Left lobe of liver (tissue), 2 donors: ENCODE measurements at regions not wholly inside any gene's neighbourhood (a gene's known extent, or its start where the extent isn't known, plus 50 kb on each side); places are given as distances from the start of the nearest gene placed in this dataset.

Experiments used
- ATAC-seq: fragments of 200-7000 bp; cut with Tn5 transposase; one replicate; pipeline ENCODE4 v1.9.1; 2020; ENCODE audit warnings: mild to moderate bottlenecking, moderate library complexity
- DNase-seq: peaks from one replicate; pipeline ENCODE4 v3.0.0-alpha.2; 2020; ENCODE audit warnings: low spot score
- donor health status: DM: no; HTN: no; CAD: no; lungs with moderate emphysema.
- donor health status: DM: no; HTN: yes; CAD: no.

DNA sequence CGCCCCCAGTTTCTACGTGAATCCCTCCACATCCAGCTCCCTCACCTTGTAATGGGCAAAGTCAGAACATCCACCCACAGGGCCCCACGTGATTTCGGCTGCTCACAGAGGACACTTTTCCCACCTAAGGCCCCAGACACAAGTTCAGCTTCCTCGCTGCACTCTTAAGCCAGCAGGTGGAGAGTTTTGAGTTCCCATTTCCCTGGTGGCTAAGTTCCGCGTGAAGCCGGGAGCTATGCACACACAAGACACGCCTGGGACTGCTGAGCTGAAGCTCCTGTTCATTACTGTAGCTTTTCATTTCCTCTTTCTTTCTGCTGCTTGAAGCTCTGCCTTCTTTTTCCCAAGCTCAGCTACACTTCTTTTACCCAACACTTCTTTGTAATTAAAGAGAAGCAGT, 273.8 kb downstream of the NPIPA8 start:
- ATAC-seq (no peak), DNase-seq (no peak)

DNA sequence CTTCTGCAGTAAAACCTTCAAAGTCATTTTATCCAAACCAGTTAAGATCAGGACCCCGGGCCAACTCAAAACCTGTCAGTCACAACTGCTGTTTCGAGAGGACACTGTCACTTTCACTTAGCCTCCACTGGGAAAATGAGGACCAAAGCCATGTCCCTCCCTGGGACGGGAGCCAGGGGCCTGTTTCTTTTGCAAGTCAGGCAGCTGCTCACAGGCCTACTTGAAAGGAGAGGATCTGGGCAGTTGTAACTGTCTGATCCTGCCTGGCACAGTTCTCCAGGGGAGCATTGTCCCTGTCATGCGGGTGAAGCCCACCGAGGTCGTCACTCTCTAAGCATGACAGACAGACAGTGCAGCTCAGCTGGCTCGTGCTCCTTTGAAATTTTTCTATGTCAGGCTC, 276.2 kb downstream of the NPIPA8 start:
- ATAC-seq (no peak), DNase-seq (no peak)

DNA sequence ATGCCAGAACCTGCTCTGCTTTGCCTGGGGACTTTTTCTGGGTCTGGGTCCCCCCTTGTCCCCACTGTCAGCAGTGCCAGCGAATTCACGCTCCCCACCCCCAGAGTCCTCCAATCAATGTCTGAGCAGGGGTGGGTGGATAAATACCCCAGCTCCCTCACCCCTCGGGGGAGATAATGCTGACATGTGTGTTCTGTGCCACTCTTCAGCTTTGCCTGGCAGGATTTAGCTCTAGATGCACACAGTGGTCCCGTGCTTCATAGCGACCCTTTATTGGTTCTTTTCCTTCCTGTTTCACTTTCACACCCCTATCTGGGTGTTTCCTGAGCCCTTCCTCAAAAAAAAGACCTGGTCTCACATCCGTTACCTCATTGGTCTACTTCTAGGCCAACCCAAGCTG, 277.0 kb downstream of the NPIPA8 start:
- ATAC-seq (no peak), DNase-seq (no peak)

DNA sequence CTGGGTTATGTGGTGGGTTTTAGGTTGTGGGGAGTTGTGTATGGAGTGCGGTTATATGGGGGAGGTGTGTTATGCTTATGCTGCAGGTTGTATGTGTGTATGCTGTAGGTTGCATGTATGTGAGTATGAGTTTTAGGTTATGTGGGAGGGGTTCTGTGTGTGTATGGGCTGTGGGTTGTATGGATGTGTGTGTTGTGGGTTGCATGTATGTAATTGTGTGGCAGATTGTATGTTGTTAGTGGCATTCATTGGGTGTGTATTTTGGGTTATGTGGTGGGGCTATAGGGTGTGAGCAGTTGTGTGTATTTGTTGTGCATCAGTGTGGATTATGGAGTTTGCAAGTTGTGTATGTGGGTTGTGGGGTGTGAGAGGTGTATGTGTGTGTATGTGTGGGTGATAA, 277.4 kb downstream of the NPIPA8 start:
- DNase-seq: no peak
- no peak for ATAC-seq

DNA sequence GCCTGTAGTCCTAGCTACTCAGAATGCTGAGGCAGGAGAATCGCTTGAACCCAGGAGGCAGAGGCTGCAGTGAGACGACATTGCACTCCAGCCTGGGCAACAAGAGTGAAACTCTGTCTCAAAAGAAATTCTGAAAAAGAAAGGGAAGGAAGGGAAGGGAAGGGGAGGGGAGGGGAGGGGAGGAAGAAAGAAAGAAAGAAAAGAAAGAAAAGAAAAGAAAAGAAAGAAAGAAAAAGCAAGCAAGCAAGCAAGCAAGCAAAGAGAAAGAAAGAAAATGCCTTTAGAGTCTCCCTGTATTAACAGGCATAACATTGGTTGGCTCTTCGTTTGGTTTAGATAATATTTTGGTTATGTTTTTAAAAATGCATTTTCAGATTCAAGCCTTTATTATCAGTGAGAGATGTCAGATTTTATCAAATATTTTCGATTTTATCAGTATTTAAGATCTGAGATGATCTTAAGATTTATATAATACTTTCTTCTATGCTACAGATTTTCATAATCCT, 281.1 kb downstream of the NPIPA8 start:
- no peak for DNase-seq
- no peak for ATAC-seq

DNA sequence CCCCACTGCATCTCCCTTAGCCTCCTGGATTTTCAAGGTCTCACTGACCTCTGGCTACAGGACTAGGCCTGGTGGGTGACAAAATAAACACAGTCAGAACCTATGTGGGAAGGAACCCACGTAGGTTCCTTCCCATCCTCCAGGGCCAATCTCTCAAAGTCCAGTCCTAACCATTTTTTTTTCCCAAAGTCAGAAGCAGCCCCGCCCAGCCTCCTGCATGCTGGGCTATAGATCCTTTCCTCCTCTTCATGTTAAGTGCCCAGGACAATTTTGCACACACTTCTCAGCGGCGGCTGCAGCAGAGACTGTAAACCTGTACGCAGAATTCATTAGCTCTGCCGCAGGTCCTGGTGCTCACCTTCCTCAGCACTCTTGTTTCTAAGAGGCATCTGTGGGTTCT, 285.8 kb downstream of the NPIPA8 start:
- ATAC-seq (no peak), DNase-seq (no peak)

DNA sequence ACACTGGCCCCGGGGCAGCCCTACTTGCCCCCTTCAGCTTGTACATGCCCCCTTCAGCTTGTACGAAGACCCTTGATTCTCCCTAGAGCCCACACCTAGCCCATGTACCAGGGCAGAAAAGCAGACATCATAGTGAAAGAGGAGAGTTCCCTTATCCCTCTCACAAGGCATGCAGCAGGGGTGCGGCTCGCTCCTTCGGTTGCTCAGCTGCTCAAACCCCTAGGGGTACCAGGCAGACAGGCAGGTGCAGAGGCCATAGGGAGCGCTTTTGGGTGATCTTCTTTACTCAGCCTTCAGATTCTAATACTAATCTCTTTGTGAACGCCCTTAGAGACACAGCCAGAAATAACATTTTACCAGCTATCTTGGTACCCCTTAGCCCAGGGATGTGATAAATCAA, 286.3 kb downstream of the NPIPA8 start:
- no peak for ATAC-seq
- DNase-seq: no peak

DNA sequence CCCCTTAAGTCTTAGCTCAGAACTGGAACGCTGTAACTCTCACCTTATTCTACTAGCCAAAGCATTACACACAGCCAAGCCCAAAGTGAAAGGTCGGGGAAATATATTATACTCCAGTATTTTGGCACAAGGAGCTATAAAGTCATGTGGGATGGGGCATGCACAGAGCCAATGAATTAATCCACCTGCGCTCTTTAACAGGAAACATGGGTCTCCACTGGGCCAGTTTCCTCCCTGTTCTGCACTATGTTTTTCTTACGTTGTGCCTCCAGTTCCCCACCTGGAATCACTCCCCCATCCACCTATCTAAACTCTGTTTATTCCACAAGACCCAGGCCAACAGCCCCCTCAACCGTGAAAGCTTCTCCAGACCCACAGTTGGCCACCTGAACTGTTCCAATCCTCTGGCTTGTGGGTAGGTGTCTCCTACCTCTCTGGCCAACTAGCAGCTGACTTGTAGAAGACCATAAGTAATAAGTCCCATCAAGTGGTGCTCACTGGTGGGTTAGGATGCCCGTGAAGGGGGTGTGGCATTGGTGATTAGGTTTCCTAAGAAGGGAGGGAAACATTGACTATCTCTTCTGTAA, 286.9 kb downstream of the NPIPA8 start:
- no peak for ATAC-seq

DNA sequence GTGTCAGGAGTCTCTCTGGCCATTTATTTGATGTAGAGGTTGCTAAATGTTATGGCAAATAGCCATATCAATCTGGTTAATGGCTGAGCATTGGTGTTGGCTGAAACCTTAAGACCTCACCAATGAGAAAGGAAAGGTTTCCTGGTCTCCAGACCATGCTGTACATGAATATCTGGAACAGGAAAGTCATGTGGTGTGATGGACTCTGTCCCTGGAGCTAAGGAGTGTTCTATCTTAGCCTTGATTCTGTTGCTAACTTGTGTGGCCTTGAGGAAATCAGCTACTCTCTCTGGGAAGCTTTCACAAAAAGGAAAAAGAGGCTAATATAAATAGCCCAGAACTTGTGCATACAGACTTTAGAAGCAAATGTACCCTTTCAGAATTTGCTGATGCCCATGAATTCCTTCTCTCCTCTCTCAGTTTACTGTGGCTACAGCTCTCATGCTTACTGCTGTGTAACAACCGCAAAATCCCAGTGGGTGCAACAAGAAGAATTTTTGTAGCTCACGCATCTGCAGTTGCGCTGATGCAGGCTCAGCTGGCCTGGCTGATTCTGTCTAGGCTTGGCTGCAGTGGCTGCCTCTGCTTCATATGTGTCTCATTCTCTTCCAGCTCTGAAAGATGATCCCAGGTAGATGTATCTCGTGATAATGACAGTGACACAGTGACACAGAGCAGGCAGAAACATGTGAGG, 287.5 kb downstream of the NPIPA8 start:
- no peak for ATAC-seq
- no peak for DNase-seq

More for the DNA sequence above, 286.9 kb downstream of the NPIPA8 start:
- DNase-seq: no peak

DNA sequence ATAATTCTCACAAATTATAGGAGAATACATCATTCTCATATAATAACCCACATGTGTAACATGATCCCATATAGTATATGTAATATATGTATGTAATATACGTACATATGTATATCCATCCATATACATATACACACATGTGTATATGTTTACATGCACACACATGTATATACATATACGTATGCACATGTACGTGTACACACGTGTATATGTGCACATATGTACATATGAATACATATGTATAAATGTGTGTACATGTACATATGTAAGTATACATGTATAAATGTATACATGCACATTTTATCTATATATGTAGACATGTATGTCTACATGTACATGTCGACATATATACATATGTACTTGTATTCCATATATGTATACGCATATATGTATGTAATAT, 288.8 kb downstream of the NPIPA8 start:
- ATAC-seq (no peak), DNase-seq (no peak)

DNA sequence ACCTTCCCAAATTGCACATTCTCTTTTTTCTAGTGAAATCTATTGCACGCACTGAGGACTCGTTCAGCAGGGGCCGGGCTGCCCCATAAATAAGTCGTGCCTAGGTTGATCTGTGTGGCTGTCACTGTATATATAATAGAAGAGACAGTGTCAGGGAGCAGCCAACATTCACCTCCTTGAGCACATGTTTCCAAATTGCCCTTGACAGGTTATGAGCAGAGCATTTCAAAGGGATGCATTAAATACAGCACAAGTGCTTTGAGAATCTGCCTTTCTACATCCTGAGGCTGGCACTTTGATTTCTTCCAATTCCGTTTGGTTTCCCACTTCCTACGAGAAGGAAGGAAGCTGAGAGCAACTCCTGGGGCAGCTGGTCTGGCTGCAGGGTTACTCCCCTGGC, 291.2 kb downstream of the NPIPA8 start:
- DNase-seq (no peak), ATAC-seq (no peak)

DNA sequence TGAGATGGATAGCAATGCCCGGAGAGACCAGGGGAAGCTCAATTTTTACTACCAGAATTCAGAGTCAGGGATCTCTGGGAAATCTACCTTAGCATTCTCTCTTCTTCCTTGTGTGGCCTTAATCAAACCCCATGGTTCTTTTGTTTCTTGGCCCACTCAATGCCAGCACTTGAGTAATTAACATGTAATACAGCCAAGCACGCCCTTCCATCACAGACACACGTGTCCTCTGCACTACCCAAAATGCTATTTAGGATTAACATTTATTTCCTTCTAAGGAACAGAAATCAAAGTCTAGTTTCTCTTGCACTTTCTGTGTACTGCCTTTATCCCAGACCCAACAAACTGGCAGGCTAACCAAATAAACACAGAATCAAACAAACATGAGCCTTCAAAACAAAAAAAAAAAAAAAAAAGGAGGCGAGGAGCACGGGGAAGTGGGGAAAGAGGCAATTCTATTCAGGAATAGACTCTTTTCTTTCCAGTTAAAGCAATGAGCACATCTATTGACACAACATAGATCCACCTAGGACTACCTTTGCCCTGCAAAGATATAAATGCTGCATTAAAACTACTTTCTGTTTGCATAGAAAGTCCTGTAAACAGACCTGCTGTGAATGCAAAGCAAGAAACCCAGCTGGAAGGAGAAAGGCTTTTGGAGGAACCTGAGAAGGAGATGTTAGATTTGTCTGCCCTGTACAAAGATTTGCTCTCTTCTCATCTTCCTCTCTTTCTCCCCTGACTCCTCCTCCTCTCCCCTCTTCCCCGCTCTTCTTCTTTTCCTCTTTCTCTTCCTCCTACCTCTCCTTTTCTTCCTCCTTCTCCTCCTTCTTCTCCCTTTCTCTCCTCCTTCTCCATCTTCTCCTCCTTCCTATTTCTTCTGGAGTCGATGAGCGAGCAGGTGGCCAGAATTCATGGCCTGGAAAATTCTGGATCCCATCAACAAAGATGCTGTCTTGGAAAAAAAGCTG, 294.4 kb downstream of the NPIPA8 start:
- DNase-seq (no peak), ATAC-seq (no peak)

DNA sequence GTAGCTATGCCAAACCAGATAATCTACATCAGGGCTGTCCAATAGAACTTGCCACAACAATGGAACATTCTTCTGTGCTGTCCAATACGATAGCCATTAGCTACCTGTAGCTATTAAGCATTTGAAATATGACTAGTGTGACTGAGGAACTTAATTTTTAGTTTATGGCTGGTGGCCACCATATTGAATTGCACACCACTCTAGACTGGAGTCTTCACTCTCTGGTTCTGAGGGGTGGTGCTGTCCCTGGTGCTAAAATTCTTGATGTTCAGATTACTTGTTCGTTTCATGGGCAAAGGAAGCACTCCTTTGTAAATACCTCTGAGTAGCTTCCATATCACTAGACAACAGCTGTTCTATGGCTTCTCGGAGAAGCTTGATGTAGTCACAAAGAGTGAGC, 296.6 kb downstream of the NPIPA8 start:
- no peak for DNase-seq

DNA sequence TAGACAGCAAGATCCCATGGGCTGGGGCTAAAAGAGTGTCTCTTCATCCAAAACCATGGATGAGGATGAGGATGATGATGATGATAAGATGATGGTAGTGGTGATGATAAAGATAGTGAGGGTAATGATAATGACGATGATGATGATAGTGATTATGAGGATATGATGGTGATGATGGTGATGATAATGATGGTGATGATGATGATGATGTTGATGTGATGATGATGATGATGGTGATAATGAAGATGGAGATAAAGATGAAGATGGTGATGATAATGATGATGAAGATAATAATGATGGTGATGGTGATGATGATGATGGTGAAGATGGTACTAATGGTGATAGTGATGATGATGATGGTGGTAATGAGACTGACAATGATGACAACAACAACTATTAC, 299.5 kb downstream of the NPIPA8 start:
- no peak for DNase-seq
- ATAC-seq: no peak

More for the DNA sequence above, 296.6 kb downstream of the NPIPA8 start:
- ATAC-seq: no peak

DNA sequence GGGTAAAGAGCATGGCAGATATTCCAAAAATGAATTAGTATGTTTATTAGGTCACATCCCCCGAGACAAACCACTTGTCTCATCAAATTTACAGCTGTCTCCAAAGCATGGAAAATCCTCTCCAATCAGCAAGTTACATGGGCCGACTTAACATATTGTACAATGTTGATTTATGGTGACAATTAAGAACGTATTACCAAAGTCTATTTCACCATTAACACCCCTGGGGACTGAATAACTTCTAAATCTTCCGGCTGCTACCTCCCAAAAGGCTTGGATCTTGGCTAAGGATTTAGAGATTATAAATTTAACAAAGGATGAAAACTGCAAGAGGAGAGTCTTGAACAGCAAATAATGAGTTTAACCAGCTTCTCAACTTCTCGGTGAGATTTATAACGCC, 311.9 kb downstream of the NPIPA8 start:
- DNase-seq (no peak), ATAC-seq (no peak)

DNA sequence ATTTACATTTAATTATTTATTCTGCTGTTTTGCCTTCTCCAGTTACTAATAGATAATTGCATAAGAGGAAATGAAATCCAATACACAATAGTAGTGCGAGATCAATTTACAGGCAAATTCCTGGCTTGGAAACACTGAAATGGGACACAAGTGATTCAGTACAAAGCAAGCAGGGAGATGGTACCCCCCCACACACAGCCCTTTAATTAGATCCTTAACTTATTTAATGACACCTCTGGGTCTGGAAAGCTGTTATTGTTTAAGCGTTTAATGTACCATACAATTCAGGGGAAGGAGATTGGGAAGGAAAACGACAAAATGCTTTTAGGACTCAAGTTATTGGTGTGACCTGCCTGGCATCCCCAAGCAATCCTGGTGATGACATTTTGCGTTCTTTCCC, 318.2 kb downstream of the NPIPA8 start:
- ATAC-seq: no peak
- DNase-seq: no peak

DNA sequence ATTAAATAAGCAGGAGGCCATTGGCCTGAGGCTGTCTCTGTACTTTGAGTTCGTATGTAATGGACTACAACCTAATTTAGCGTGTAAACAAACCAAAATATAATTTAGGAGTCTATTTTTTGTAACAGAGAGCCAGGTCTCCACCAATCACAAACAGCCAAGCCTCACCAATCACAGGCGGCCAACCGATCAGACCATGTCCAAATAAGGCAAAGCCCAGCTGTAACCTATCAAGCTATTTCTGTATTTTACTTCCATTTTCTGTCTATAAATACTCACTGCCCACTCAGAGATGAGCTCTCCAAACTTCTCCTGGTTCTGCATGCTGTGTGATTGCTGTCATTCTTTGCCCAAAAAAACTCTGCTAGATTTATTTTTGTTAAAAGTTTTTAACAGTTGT, 322.7 kb downstream of the NPIPA8 start:
- ATAC-seq (no peak), DNase-seq (no peak)

DNA sequence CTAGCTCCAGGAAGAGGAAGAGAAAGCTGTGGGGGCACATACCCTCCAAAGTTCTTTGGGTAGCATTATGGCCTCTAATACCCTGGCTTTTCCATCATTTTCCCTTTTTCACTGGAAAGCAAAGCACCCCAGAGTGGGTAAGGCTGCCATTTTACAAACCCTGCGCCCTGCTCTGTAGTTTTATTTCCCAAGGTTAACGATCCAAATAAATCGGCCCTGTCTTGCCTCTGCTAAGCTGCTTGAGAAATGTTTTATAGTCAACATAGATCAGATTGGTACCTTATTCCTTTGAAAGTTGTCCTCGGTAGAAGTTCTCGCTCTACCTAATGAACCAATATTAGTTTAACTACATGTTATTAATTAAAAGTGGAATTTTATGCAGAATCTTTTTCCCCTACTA, 328.2 kb downstream of the NPIPA8 start:
- no peak for ATAC-seq
- no peak for DNase-seq

DNA sequence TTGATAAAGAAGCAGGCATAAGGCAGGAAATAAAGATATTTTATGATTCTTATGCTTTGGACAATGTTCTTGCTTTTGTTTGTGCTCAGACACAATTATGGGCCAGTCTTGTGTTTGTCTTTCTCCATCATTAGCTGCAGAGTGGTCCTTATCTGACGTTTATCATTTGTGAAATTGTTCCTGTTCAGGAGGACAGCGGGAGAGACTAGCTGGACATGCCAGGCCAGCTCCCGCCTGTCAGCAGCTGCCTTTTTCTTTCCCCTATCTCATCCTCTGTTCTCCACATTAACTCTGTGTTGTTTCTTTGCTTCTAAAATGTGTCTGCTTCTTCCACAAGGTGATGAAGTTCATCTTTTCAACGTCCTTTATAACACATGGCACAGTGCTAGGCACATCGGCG, 333.5 kb downstream of the NPIPA8 start:
- ATAC-seq (no peak), DNase-seq (no peak)

DNA sequence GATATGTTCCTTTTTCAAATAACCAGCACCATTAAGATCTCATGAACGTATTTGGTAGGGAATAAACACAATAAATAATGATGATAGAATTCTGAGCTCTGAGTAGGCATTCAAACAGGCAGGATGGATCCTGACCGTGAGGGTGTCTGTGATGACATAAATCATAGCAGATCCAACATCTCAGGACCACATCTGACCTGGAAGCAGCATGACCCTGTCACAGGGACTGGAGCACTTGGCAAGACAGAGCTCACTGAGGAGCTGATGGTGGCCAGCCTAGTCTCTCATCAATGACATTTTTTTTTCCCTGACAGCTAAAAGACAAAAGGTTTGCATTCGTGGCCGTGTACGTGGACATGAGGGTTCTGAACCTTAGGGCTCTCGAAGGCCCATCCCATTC, 337.5 kb downstream of the NPIPA8 start:
- DNase-seq (no peak), ATAC-seq (no peak)

DNA sequence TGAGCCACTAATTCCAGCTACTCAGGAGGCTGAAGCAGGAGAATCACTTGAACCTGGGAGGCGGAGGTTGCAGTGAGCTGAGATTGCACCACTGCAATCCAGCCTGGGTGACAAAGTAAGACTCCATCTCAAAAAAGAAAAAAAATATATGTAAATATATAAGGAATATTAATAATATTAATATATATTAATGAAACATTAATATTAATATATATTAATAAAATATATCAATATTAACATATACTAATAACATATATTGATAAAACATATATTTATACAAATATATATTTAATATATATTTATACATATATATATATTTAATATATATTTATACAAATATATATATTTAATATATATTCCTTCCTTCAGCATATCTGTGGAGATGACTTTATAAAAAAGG, 338.0 kb downstream of the NPIPA8 start:
- ATAC-seq (no peak), DNase-seq (no peak)

DNA sequence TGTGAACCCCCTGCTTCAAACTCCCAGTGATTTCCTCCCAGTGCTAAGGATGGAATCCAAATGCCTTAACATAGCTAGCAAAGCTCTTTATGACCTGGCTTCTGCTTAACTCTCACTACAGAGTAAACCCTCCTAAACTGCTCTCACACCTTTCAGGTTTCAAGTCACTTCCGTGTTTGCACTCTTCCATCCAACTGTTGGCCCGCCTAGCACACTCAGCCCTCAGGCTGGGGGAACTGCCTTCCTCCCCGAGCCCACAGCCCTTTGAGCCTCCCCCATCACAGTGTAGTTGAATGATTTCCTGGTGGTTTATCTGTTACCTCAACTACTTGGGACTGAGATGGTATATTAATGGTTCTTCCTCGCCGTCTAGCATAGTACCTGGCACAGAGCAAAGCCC, 342.5 kb downstream of the NPIPA8 start:
- ATAC-seq (no peak), DNase-seq (no peak)
